ENCODE measurements at regions not wholly inside any gene's neighbourhood (a gene's known extent, or its start where the extent isn't known, plus 50 kb on each side); places are given as distances from the start of the nearest gene placed in this dataset.

GRCh38 chr10:35723059-35723458 lies 81.0 kb upstream of the FZD8 start:
- TF ChIP-seq EZH2phosphoT487 (IDR thresholded peaks at IDR 0.05; ENCODE audit: low read depth) (no peak), CTCF (IDR thresholded peaks at IDR 0.05; ENCODE audit: low read depth, low read length) (no peak)
- Histone ChIP-seq H2AFZ (ENCODE audit: low read depth, low read length) (no peak overlapping the region), H3K9ac (ENCODE audit: low read length) (no peak overlapping the region), H3K9me3 (ENCODE audit: insufficient read depth, low read length) (no peaks in the 10 kb centered on the region), H3K79me2 (ENCODE audit: low read length) (no peaks in the 10 kb centered on the region), H3K4me2 (ENCODE audit: low read length) (no peak overlapping the region), H3K27ac (ENCODE audit: low read length) (no peak overlapping the region), H4K20me1 (ENCODE audit: insufficient read depth, low read length) (no peaks in the 10 kb centered on the region), H3K27me3 (ENCODE audit: low read depth, low read length) (no peaks in the 10 kb centered on the region), H3K4me1 (ENCODE audit: low read length) (no peaks in the 10 kb centered on the region), H3K36me3 (replicated peaks; ENCODE audit: low read depth, low read length) (no peaks in the 10 kb centered on the region), H3K4me3 (ENCODE audit: low read length) (no peak overlapping the region)

- no peaks in the 10 kb centered on the region for H4K20me1 ChIP-seq (ENCODE audit: insufficient read depth, low read length)
- TF ChIP-seq EZH2phosphoT487 (IDR thresholded peaks at IDR 0.05; ENCODE audit: low read depth) (no peak), CTCF (IDR thresholded peaks at IDR 0.05; ENCODE audit: low read depth, low read length) (no peak)
- H2AFZ ChIP-seq (ENCODE audit: low read depth, low read length) = no peak overlapping the region
- no peaks in the 10 kb centered on the region for H3K27me3 ChIP-seq (ENCODE audit: low read depth, low read length)
- H3K79me2 ChIP-seq (ENCODE audit: low read length) = no peaks in the 10 kb centered on the region
- H3K27ac ChIP-seq (ENCODE audit: low read length) = no peak overlapping the region
- no peaks in the 10 kb centered on the region for H3K36me3 ChIP-seq (replicated peaks; ENCODE audit: low read depth, low read length)
- no peak overlapping the region for H3K4me2 ChIP-seq (ENCODE audit: low read length)
- H3K9ac ChIP-seq (ENCODE audit: low read length) = no peak overlapping the region
- H3K4me3 ChIP-seq (ENCODE audit: low read length) = no peak overlapping the region
- H3K4me1 ChIP-seq (ENCODE audit: low read length) = no peaks in the 10 kb centered on the region
- H3K9me3 ChIP-seq (ENCODE audit: insufficient read depth, low read length) = no peaks in the 10 kb centered on the region
Measured at GRCh38 chr10:35722636-35723035, 80.5 kb upstream of the FZD8 start.

DNA sequence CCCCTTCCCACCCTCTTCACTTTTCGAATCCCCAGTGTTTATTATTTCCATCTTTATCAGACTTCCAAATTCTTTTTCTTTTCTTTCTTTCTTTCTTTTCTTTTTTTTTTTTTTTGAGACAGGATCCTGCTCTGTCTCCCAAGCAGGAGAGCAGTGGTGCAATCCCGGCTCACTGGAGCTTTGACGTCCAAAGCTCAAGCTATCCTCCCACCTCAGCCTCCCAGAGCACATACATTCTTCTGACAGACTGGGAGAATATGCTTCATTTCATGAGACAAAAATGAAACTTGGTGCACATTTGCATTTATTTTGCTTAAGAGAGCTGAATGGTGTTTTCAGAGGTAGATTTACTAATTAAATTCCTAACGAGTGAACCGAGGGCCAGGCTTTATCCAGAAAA lies 80.1 kb upstream of the FZD8 start:
- Histone ChIP-seq H4K20me1 (ENCODE audit: insufficient read depth, low read length) (no peaks in the 10 kb centered on the region), H3K79me2 (ENCODE audit: low read length) (no peaks in the 10 kb centered on the region)

DNA sequence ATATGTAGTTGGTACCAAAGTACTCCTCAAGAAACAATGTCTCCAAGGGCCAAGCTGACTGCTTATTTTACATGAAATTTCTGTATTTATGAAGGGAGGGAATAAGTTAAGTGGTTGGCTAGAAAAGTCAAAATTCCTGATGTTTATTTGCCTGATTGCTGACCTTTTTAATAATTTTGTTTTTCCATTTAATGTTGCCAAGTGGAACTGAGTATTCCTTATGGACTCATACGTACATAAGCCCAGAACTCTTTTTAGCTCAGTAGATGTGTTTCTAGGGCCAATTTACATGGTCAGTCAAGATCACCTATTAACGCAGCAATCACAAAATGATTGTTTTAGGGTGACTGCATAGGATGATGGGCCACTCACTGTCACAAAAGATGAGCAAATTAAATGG lies 78.3 kb upstream of the FZD8 start:
- H3K9me3 ChIP-seq (ENCODE audit: insufficient read depth, low read length) = no peaks in the 10 kb centered on the region
- no peak overlapping the region for H2AFZ ChIP-seq (ENCODE audit: low read depth, low read length)
- no peak overlapping the region for H3K4me3 ChIP-seq (ENCODE audit: low read length)
- TF ChIP-seq EZH2phosphoT487 (IDR thresholded peaks at IDR 0.05; ENCODE audit: low read depth) (no peak), CTCF (IDR thresholded peaks at IDR 0.05; ENCODE audit: low read depth, low read length) (no peak)
- H3K79me2 ChIP-seq (ENCODE audit: low read length) = no peaks in the 10 kb centered on the region
- H3K36me3 ChIP-seq (replicated peaks; ENCODE audit: low read depth, low read length) = no peaks in the 10 kb centered on the region
- H3K27ac ChIP-seq (ENCODE audit: low read length) = no peak overlapping the region
- no peaks in the 10 kb centered on the region for H4K20me1 ChIP-seq (ENCODE audit: insufficient read depth, low read length)
- H3K4me1 ChIP-seq (ENCODE audit: low read length) = no peaks in the 10 kb centered on the region
- H3K9ac ChIP-seq (ENCODE audit: low read length) = no peak overlapping the region
- H3K4me2 ChIP-seq (ENCODE audit: low read length) = no peak overlapping the region
- H3K27me3 ChIP-seq (ENCODE audit: low read depth, low read length) = no peaks in the 10 kb centered on the region

More for the DNA sequence above, 80.1 kb upstream of the FZD8 start:
- Histone ChIP-seq H3K9me3 (ENCODE audit: insufficient read depth, low read length) (no peaks in the 10 kb centered on the region), H3K4me1 (ENCODE audit: low read length) (no peaks in the 10 kb centered on the region), H3K27ac (ENCODE audit: low read length) (no peak overlapping the region), H2AFZ (ENCODE audit: low read depth, low read length) (no peak overlapping the region), H3K27me3 (ENCODE audit: low read depth, low read length) (no peaks in the 10 kb centered on the region), H3K9ac (ENCODE audit: low read length) (no peak overlapping the region), H3K36me3 (replicated peaks; ENCODE audit: low read depth, low read length) (no peaks in the 10 kb centered on the region), H3K4me3 (ENCODE audit: low read length) (no peak overlapping the region), H3K4me2 (ENCODE audit: low read length) (no peak overlapping the region)
- TF ChIP-seq EZH2phosphoT487 (IDR thresholded peaks at IDR 0.05; ENCODE audit: low read depth) = no peak
- TF ChIP-seq CTCF (IDR thresholded peaks at IDR 0.05; ENCODE audit: low read depth, low read length) = no peak

All from OCI-LY3 (cell line).